HG03135 (cell line): ENCODE measurements at regions not wholly inside any gene's neighbourhood (a gene's known extent, or its start where the extent isn't known, plus 50 kb on each side); places are given as distances from the start of the nearest gene placed in this dataset.

Experiments
- ATAC-seq: cut with Tn5 transposase; IDR thresholded peaks from one replicate; pipeline ENCODE4 v1.9.1; 2021; ENCODE audit warnings: mild to moderate bottlenecking, moderate library complexity; ENCODE audit not compliant: unreplicated experiment

DNA sequence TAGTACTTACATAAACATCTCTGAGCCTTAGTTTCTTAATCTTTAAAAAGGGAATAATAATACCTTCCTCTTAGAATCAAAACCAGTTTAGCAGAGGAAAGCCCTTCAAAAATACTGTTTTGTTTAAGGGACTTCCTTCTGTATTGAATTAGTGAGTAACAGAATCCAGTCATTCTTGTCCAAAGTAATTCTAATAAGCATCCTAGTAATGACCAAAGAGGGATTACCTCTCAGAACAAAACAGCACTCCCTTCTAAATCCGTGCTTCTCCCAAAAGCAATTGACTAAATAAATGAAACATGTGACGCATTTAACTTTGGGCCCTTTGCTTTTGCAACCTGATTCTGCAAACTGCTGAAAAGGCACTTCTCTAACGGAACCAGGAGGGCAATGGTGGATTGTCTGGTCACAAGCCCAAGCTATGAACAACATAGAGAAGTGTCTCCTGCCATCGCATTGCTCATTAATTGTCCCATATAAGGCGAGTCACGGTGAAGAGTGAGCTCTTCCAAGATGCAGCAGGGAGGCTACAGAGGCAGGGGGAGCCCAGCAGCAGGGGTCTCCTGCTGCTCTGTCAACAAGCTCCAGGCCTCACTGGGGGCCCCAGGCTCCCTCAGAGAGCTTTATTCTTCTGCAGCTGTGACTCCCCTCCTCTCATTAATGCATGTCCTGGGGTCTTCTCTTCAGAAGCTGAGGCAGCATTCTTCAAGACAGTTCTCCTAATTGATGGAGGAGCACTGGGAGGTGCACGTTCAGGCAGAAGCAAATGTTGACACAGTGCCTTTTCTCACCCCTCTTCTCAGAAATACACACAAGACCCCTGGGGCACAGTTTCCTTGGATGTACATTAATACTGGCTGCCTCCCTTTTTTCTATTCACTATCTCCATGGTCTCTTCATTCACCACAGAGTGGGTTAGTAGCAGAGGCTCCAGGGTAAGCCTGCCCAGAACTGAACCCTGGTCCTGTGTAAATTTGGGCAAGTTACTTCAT lies 419.6 kb upstream of the RASGEF1B start:
- no peak for ATAC-seq

DNA sequence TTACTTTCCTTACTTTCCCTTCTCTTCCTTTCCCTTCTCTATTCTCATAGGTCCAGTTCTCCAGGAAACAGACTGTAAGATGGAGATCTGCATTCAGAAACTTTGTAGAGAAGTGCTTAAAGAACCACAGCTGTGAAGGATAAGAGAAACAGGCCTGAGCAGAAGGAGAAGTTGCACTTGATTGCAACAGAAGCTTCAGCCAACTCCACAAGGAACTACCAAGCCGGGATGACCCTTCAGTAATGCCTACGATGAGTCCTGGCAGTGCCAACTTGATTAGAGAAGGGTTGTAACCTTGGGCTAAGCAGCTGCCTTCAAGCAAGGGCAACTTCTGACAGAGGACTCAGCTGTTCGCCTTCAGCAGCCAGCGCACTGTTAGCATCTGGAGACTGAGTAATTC lies 413.3 kb upstream of the RASGEF1B start:
- no peak for ATAC-seq

- ATAC-seq = no peak
These were observed 412.1 kb upstream of the RASGEF1B start for GRCh38 chr4:81883530-81884450.

GRCh38 chr4:81883004-81883403 lies 411.3 kb upstream of the RASGEF1B start:
- no peak for ATAC-seq

GRCh38 chr4:81881855-81882621 lies 410.3 kb upstream of the RASGEF1B start:
- no peak for ATAC-seq

GRCh38 chr4:81876106-81876505 lies 404.4 kb upstream of the RASGEF1B start:
- no peak for ATAC-seq

GRCh38 chr4:81874661-81875515 lies 403.2 kb upstream of the RASGEF1B start:
- no peak for ATAC-seq

DNA sequence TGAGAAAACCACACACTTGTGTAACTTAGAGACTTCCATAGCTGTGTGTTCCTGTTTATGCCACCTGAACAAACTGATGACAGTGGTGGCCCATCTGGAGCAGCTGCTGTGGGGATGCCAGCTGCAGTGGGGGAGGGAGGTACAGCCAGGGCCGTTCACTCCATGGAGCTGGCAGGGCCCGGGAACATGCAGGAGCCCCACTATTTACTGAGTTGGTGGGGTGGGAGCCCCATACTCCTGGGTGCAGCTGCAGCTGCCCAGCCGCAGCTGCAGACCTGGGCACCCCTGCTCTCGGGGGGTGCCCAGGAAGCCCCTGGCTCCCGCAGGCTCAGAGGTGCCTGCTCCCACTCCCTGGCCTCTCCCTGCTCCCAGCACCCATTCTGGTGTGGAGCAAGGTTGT lies 398.6 kb upstream of the RASGEF1B start:
- no peak for ATAC-seq

DNA sequence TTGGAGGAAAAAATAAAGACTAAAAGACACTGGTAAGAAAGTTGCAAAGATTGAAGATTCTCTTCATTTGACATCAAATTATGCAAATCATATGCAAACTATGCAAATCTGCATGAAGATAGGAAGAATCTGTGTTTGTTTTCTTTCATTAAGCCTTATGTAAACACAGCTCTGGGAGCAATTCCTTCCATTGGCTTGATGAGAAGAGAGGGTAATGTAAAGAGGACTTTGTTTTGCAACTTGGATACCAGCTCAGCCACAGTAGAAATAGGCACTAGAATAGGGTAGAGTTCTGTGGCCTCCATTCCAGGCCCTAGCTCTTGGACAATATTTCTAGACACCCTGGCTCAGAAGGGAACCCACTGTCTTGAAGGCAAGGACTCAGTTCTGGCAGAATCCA lies 388.4 kb upstream of the RASGEF1B start:
- ATAC-seq = no peak

- no peak for ATAC-seq
These were observed 382.7 kb upstream of the RASGEF1B start for GRCh38 chr4:81854406-81854805.

- no peak for ATAC-seq
These were observed 380.5 kb upstream of the RASGEF1B start for GRCh38 chr4:81852031-81852715.

- no peak for ATAC-seq
These were observed 379.0 kb upstream of the RASGEF1B start for GRCh38 chr4:81850701-81851100.

- no peak for ATAC-seq
These were observed 374.1 kb upstream of the RASGEF1B start for GRCh38 chr4:81845761-81846160.

- no peak for ATAC-seq
These were observed 373.6 kb upstream of the RASGEF1B start for GRCh38 chr4:81845273-81845672.

DNA sequence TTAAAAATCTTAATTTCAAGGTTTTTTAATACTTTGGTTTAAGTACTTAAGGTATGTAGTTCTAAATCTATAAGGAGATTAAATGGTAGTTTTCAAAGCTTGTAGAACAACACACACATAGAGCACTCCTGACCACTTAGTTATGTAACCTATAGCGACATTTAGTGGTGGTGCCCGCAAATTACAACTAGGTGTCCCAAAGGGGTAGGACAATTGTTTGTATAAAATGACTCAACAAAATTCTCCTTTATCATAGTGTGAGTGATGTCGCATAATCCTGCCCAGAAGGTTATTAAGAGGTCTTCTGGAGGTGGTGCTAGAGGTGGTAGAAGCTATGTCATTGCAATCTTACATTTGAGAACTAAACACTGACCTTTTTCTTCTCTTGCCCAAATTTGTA lies 373.0 kb upstream of the RASGEF1B start:
- peak; percentile 86 for ATAC-seq

- no peak for ATAC-seq
These were observed 367.8 kb upstream of the RASGEF1B start for GRCh38 chr4:81839347-81840042.

DNA sequence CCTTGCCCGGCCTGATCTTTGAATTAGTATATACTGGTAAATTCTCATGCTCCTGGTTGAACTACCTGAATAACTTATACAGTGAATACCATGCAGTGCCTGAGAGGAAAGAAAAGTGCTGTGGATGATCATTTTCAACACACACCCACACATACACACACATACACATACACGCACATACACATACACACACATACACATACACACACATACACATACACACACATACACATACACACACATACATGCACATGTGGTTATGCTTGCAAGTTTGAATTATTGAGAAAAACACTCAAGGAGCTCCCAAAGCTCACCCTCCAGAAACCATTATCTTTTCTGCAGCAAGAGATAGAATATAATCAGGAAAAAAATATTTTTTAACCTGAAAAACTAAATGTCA lies 366.9 kb upstream of the RASGEF1B start:
- no peak for ATAC-seq

DNA sequence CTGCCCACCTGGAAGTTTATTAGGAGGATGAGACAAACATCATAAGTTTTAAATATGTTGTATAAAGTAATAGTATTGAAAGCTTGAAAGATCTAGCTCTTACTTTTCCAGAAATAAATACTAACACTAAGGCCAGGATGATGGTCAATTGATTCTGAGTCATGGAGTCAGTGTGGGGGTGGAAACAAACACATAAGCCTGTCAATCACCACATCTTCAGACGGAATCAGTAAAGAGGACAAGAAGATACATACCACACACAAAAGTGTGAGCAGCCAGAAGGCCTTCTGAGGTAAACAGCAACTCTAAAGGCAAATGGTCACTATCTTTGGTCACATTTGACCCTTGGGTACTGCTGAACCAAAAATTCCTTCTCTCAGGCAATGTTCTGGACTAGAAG lies 365.0 kb upstream of the RASGEF1B start:
- no peak for ATAC-seq

DNA sequence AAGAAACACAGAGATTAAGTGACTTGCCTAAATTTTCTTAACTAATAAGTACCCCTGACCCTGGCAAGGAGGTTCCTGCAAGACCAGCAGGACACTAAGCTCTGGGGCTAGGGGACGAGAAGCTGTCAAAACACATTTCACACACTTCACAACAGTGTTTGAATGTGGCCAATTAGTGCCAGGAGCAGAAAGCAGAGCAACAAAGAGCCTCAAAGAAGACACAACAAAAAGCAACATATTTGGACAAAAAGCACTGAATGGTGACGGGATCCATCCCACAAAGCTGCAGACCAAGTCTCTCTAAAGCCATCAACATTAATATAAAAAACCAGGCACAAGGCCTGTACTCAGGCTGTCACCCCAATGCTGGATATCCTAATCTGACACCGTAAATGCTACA lies 361.9 kb upstream of the RASGEF1B start:
- ATAC-seq = no peak
